Peyer's patch (tissue), 4 donors: ENCODE measurements at regions not wholly inside any gene's neighbourhood (a gene's known extent, or its start where the extent isn't known, plus 50 kb on each side); places are given as distances from the start of the nearest gene placed in this dataset.
"Not testable (repeated sequence)": the region's sequence is repeated elsewhere in the genome, so short reads cannot be mapped to it uniquely, and the experiment has no call there.

Experiments used
- POLR2A ChIP-seq, 2 donors: fragments of 450-650 bp; IDR thresholded peaks; one replicate each; pipeline ENCODE4 v1.5.1; 2017; ENCODE audit warnings: antibody characterized with exemption in 2 of 2, mild to moderate bottlenecking in 2 of 2, moderate library complexity in 2 of 2
- TF ChIP-seq, protein P1 (sequence below), 6 experiments: fragments of 450-650 bp in 4 of 6; fragments of 200-600 bp in 2 of 6; sonication (generic) in 1 of 6; IDR thresholded peaks; one replicate each; pipeline ENCODE4 v1.5.1; 2017 to 2019; ENCODE audit warnings: antibody characterized with exemption in 6 of 6, mild to moderate bottlenecking in 3 of 6, moderate library complexity in 1 of 6

DNA sequence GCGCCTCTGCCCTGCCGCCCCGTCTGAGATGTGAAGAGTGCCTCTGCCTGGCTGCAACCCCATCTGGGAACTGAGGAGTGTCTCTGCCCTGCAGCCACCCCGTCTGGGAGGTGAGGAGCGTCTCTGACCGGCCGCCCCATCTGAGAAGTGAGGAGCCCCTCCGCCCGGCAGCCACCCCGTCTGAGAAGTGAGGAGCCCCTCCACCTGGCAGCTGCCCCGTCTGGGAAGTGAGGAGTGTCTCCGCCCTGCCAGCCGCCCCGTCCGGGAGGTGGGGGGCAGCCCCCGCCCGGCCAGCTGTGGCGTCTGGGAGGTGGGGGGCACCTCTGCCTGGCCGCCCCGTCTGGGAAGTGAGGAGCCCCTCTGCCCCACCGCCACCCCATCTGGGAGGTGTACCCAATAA, 110.4 kb downstream of the PRKAB2 start:
- TF ChIP-seq POLR2A (IDR thresholded peaks at IDR 0.05): not testable (repeated sequence)
- TF ChIP-seq, protein P1, sequence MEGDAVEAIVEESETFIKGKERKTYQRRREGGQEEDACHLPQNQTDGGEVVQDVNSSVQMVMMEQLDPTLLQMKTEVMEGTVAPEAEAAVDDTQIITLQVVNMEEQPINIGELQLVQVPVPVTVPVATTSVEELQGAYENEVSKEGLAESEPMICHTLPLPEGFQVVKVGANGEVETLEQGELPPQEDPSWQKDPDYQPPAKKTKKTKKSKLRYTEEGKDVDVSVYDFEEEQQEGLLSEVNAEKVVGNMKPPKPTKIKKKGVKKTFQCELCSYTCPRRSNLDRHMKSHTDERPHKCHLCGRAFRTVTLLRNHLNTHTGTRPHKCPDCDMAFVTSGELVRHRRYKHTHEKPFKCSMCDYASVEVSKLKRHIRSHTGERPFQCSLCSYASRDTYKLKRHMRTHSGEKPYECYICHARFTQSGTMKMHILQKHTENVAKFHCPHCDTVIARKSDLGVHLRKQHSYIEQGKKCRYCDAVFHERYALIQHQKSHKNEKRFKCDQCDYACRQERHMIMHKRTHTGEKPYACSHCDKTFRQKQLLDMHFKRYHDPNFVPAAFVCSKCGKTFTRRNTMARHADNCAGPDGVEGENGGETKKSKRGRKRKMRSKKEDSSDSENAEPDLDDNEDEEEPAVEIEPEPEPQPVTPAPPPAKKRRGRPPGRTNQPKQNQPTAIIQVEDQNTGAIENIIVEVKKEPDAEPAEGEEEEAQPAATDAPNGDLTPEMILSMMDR (IDR thresholded peaks at IDR 0.05): not testable (repeated sequence)
